ENCODE measurements at regions not wholly inside any gene's neighbourhood (a gene's known extent, or its start where the extent isn't known, plus 50 kb on each side); places are given as distances from the start of the nearest gene placed in this dataset.

DNA sequence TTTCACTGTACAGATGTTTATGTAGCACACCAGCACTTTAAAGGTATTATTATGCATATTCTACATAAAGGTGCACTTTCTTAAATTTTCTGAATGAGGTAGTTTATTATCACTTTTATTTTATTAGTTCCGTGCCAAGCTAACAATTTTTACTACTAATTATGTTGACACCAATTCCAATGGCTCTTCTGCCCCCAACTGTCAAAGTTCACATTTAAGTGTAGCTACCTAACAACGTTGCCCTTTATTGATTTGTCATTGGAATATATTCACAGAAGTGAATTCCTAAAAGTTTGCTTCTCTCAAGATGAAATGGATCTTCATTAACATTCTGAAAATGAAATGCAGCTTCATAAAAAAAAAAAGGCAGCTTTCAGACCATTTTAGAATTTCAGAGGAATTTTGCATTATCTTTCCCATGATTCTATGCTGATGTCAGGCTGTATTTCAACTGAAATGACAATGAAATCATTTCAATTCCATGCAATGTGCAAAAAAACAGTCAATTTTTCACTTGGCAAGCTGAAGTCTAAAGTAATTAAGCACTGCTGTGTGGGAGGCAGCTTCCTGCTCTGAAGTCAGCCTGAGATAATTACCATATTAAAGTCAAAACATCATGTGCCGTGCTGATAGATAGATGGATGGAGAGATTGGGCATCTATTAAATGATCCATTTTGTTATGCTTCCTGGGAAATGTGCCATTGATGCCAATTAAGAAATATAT, 229.2 kb downstream of the TTLL7 start:
- ATAC-seq: no peak

GRCh38 chr1:83769072-83769471, 229.9 kb downstream of the TTLL7 start:
- ATAC-seq: no peak

- ATAC-seq: no peak
These were observed 232.7 kb downstream of the TTLL7 start for GRCh38 chr1:83766241-83766691.

DNA sequence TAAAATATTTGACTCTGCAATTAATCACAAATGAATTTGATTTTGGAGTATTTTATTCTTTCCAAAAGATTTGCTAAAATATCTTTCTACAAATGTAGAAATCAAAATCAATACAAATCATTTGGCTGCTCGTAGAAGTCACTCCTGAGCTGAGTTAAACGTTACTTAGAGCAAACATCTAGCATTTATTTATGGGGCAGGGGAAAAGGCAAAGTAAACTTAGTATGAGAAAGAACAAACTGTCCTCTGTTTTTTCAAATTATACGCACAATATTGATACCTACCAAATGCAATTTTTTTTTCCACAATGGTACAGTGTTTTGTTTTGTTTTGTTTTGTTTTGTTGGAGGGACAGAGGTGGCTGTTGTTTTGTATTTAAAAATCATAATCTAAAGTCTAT, 233.8 kb downstream of the TTLL7 start:
- no peak for ATAC-seq

GRCh38 chr1:83764209-83764608, 234.7 kb downstream of the TTLL7 start:
- no peak for ATAC-seq

- no peak for ATAC-seq
These were observed 235.4 kb downstream of the TTLL7 start for GRCh38 chr1:83763361-83764095.

DNA sequence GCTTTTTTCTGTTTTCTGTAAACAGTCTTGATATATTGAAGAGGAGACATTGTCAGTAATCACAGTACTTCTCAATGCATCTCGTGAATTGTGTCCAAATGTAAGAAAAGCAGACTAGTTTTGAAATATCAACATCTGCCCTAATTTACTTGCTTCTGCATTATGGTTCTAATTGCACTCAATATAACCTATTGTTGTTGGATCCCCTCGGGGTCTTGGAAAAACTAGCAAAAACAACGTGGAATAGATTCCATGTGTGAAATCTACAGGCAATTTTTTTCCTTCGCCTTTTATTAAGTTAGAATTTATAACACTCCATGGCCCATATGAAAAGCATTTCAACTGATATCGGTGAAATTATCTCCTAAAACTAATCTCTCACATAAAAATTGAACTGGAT, 236.5 kb downstream of the TTLL7 start:
- no peak for ATAC-seq

DNA sequence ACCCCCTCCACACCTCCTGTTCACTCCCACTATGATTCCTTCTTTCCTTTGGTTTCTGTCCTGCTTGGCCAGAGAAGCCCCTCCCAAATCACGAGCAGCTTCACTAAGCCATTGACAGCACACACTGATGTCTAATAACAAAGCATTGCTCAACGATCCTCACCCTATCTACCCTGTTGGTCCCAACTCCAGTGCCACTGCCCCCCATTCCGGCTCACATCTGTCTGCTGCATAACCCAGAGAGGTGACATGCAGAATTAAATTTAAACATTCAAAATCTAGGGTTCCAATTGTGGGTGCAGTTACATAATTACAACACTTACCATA, 236.9 kb downstream of the TTLL7 start:
- ATAC-seq: no peak

DNA sequence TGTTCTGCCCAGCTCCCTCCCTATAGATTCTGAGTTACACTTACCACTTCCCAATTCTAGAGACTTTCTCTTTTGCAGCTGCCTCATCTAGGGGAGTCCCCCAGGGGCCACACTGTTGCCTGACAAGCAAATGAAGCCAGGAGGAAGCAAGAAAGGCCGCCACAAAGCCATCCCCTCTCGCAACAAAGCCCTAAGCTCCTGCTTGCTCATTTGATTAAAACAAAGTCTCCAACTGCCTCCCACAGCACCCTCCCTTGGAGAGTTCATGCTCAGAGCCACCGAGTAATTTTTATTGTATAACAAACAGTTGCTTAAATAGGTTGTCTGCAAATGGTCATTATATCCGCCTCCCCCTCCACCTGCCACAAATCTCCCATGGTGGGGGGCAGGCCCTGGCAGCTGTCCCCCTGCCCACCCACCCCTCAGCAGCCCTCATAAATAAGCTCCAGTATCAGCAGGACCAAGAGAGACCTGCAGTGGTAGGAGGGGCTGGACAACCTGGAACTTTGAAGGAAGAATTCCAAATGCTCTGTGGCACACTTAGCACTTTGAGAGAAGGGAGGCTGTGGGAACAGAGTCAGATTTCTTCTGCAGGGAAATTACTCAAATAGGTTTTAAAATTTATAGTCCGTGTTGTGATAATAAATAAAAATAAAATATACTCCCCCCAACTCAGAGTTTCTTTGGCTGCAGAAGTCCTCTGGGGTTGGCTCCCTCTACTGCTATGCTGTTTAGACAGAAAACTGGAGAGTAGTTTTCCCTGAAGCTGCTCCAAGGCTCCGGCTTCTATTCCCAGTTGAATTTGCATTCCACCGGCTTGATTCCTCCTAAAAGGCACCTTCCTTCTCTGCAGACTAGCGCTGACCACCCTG, 237.5 kb downstream of the TTLL7 start:
- peak; percentile 35 to 53 for ATAC-seq

- no peak for ATAC-seq
These were observed 238.5 kb downstream of the TTLL7 start for GRCh38 chr1:83760226-83761021.

- ATAC-seq: no peak
These were observed 241.8 kb downstream of the TTLL7 start for GRCh38 chr1:83756984-83757717.

- ATAC-seq: no peak
These were observed 247.3 kb downstream of the TTLL7 start for GRCh38 chr1:83751602-83752001.

DNA sequence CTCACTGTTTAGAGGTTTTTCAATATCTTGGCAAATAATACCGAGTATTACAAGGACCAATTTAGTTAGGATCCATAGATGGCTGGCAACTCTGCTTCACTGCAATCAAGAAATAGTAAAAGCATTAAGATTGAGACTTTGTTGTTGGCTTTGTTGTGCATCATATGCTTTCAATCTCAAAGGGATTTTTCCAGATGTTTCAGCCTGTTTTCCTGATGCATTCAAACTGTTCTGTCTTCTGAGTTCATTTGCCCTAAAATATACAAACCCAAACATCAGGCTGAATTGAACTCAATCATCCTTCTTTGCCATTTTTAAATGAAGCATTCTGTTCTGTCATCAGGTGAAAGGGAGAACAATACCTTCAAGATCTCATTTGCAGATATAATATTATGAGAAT, 248.7 kb downstream of the TTLL7 start:
- no peak for ATAC-seq

DNA sequence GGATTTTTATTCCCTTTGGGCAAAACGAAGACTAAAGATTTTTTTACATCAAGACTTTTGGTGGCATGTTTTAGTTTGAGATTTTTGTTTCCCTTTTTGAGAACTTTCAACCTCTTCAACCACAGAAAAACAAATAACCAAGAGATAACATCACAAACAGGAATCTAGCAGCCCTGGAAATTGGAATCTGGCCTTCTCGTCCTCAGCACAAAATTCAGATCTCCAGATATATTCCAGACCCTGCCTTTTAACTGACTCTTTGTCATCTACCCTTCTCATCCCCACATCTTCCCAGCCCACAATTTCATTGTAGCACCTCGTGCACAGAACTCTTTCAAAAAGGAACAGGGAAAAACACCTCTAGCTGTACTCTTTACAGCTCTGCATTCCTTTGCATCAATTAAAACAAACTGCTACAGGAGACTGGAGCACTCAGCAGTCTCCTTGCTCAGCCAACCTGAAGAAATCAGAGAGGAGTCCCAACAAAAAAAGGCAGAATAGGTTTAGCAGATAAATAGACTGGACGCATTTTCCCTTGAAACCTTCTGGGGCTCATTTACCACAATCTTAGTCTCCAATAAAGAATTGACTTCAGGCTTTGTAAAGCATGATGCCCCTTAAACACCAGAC, 251.0 kb downstream of the TTLL7 start:
- no peak for ATAC-seq

GRCh38 chr1:83746234-83746633, 252.7 kb downstream of the TTLL7 start:
- no peak for ATAC-seq

- ATAC-seq: no peak
These were observed 256.5 kb downstream of the TTLL7 start for GRCh38 chr1:83742446-83742845.

- ATAC-seq: no peak
These were observed 257.2 kb downstream of the TTLL7 start for GRCh38 chr1:83741770-83742169.

DNA sequence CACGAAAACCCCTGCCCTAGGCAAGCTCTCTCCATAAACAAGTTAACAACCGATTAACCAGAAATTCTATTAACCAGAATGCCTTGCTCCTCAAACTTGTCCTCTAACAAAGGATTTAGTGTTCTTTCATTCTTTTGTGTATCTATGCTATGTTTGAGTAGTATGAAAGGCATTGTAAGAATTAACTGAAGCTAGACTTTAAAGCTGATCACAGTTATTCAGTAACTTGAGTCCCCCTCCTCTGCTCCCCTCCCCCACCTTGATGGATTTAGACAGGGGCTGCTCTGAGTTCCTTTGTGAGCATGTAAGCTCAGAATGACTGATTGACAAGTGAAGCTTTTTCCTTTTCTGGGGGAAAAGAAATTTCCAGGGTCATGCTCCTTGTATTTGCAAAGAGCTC, 257.6 kb downstream of the TTLL7 start:
- ATAC-seq: no peak

- ATAC-seq: no peak
These were observed 263.4 kb downstream of the TTLL7 start for GRCh38 chr1:83735526-83735925.

GRCh38 chr1:83734420-83734819, 264.5 kb downstream of the TTLL7 start:
- ATAC-seq: no peak

GRCh38 chr1:83725735-83726360, 273.1 kb downstream of the TTLL7 start:
- ATAC-seq: no peak

All from activated CD4-positive, CD25-positive, alpha-beta regulatory T cell treated with anti-CD3 and anti-CD28 coated beads, Interleukin-2, amount 50 U/mL, for 24 hours (primary cell).